ENCODE measurements at regions not wholly inside any gene's neighbourhood (a gene's known extent, or its start where the extent isn't known, plus 50 kb on each side); places are given as distances from the start of the nearest gene placed in this dataset. TPM values are rescaled to one million over a fixed set of nuclear protein-coding genes. Genes with fewer than 3 reads are reported as not detected.
"Not testable (repeated sequence)": the region's sequence is repeated elsewhere in the genome, so short reads cannot be mapped to it uniquely, and the experiment has no call there.

- FAIRE-seq: peak; percentile 80
- not testable (repeated sequence) for DNase-seq (ENCODE audit: low spot score in 2 of 2)
Observed at GRCh38 chr3:20238199-20238598, 52.2 kb upstream of the SGO1 start.

- DNase-seq (ENCODE audit: low spot score in 2 of 2): no peak
- no peak for FAIRE-seq
Observed at GRCh38 chr3:20236603-20237002, 50.6 kb upstream of the SGO1 start.

Small RNA genes lying in the stretch of these regions (small RNA-seq; reads per million reads assigned to genes)
- not detected for gene RNU6-815P
- gene RNU6-822P: not detected

Data from frontal cortex (tissue), 4 donors.